HL-60 (cell line): ENCODE measurements at regions not wholly inside any gene's neighbourhood (a gene's known extent, or its start where the extent isn't known, plus 50 kb on each side); places are given as distances from the start of the nearest gene placed in this dataset.

Source experiments
- CTCF ChIP-seq: IDR thresholded peaks from one replicate; pipeline ENCODE4 v1.5.1; 2011; ENCODE audit warnings: low read length, control low read depth, inconsistent platforms; ENCODE audit not compliant: insufficient read depth
- GABPA ChIP-seq: IDR thresholded peaks from 2 replicates; pipeline ENCODE4 v1.6.1; 2012; ENCODE audit warnings: low read depth
- POLR2AphosphoS5 ChIP-seq: IDR thresholded peaks from 2 replicates; pipeline ENCODE4 v1.6.1; 2012; ENCODE audit warnings: low read depth
- REST ChIP-seq: IDR thresholded peaks from 2 replicates; pipeline ENCODE4 v1.6.1; 2012; ENCODE audit warnings: low read depth; ENCODE audit not compliant: insufficient replicate concordance

- TF ChIP-seq CTCF: no peak
- TF ChIP-seq REST: no peak
- no peak for TF ChIP-seq POLR2AphosphoS5
- no peak for TF ChIP-seq GABPA
Measured at GRCh38 chr14:38420048-38420447, 164.2 kb upstream of the CLEC14A start.
